SKM-1 treated with dmso at 0.1 percent for 144 hours (cell line): ENCODE measurements at regions not wholly inside any gene's neighbourhood (a gene's known extent, or its start where the extent isn't known, plus 50 kb on each side); places are given as distances from the start of the nearest gene placed in this dataset.

Experiments used
- DNase-seq: peaks from one replicate; lab custom pipeline; 2025; ENCODE audit not compliant: unreplicated experiment; lab: John Stamatoyannopoulos, UW

DNA sequence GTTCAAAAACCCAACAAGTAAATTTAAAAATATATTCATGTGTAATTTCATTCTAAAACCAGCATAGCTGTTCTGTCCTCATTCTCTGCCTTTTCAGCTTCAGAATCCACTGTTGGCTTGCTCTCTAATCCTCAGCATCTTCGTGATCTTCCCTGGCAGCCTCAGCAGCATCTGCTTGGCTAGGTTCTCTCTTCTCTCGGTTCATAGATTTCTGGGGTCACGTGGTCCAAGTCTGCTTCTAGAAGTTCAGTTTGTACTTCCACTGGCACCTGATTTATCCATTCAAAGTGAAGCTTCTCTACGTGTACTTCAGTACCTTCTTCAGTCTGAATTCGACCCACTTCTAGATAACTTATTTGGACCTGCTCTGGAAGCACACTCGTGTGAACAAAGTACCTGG lies 245.7 kb downstream of the EPM2A start:
- no peak for DNase-seq

DNA sequence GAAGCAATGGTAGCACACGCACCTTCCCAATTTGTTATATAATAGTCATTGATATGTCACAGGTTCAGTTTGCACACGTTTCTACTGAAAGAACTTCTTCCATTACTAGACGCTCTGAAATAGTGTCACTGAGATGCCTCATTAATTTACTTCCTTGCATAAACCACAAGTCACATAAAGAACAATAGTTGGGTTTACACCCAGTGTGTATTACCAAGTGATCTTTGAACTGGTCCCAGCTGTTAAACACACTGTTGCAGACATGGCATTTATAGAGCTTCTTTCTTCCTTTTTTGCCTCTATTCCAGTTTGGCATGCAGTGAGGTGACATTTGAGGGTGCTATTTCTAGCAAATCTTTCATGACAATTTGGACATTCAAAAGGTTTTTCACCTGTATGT lies 245.3 kb downstream of the EPM2A start:
- DNase-seq = no peak

DNA sequence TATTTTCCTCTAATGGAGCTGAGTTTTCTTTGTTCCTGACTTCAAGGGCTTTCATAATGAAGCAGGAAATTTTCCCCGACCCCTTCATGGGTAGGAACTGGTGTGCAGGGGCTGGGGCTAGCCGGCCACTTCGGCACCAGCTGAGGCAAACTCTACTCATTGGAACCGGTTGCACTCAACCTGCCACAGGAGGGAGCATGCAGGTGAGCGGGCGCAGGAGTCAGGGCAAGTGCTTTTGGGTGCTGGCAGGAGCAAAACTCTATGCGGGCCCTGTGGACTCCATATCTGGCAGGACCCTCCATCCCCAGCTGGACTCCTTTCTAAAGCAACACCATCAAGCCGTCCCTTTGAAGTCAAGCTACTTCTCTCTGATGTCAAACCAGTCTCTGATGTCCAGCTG lies 244.2 kb downstream of the EPM2A start:
- no peak for DNase-seq

DNA sequence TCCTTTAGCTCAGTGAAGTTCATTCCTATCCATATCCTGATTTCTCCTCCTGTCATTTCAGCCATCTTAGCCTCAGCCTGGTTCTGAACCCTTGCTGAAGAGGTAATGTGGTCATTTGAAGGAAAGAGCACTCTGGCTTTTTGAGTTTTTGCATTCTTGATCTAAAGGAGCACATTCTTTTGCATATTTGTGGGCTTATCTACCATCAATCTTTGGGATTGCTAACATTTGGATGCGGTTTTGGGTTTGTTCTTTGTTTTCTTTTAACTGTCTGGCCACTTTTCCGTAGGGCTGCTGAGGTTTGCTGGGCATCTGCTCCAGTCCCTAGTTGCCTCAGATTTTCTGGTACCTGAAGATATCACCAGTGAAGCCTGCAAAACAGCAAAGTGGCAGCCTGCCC lies 238.3 kb downstream of the EPM2A start:
- no peak for DNase-seq

DNA sequence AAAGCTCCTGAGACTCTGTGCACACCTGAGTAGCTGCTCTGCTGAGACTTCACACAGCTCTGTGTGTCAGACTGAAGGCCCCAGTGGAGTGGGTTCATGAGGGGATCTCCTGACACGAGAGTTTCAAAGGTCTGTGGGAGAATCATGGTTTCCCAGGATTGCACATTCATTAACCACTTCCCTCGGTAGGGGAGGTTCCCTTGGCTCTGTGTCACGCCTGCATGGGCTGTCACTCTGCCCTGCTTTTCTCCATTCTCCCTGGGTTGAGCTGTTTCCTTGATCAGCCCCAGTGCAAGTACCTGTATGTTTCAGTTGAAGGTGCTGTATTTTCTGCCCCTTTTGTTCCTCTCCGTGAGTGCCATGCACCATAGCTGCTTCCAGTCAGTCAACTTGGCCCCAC lies 236.9 kb downstream of the EPM2A start:
- DNase-seq = no peak

DNA sequence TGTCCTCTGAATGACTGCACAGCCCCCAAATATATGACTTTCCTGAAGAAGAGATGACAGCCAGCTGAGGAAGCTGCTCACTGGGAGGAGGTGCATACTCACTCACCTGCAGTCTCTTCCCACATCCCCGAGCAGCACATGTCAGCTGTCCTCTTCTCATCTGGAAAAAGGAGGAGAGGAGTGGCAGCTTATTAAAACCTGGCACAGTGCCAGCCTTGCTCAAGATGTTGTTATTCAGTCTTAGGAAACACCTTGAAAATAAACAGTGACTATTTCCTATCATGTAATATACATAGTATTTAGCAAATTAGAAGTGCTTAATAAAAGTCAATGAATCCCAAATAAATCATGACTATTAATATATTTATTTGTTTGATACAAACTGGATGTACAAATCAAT lies 232.9 kb downstream of the EPM2A start:
- DNase-seq = no peak

DNA sequence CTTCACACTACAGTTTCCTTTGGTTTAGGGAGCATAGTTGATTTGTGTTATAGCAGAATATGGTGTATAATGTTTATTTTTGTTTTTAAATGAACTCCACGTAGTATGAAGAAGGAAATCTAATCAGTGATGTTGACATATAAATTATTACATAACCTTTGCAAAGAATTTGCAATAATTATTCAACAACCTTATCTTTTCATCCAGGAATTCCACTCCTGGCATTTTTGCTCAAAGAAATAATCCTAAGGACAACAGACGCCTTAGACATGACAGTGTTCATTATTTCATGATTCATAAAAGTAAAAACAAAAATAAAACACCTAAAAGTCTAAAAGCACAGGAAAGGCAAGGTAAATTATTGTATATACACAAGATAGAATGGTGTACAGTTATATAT lies 229.2 kb downstream of the EPM2A start:
- DNase-seq = no peak

DNA sequence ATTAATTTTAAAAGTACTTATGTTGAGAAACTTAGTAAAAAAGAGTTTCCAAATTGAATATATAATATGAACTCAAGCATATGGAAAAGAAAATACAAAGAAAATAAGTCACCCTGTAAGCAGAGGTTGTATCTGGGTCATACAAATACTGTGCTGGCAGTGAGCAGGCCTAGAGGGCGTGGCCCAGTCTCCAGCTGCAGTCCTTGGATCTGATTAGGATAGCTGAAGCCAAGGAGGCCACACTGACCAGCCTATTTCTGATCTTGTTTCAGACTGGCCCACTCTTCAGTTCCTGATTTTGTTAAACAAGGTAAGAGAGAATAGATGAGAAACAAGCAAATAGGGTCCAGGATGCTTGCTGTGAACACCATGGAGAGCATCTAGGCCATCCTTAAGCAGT lies 228.8 kb downstream of the EPM2A start:
- no peak for DNase-seq

DNA sequence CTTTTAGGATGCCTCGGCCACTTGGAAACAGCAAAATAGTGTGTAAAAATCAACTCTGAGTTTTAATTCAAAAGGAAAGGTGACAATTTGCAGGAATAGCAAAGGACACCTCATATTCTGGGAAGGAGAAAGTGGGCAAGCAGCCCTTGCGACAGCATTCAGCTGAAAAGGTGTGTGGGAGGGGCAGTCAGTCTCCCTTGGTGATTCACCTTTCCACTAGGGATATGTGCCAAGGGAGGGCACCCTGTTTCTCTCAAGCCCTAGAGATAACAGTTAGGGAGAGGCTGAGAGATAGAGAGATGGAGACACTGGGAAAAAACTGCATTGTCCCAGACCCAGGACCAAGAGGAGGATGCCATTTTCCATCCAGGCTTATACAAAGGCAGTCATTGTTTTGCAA lies 228.1 kb downstream of the EPM2A start:
- DNase-seq = no peak

DNA sequence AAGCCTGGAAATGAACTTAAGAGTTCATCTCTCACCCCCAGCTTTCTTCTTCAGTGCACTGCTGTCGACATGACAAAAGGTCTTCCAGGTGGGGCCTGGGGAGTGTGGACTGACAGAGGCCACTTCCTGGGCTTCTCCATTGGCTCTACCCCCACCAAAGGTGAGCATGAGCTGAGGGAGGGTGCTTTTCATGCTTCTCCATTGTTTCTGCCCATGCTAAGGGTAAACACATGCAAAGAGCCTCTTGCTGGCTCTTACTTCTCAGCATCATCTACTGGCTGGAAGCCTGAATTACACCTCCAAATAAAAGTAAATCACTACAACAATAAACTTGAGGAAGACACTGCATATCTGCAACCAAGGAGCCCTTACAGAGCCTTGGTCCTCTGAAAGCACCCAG lies 227.2 kb downstream of the EPM2A start:
- no peak for DNase-seq

DNA sequence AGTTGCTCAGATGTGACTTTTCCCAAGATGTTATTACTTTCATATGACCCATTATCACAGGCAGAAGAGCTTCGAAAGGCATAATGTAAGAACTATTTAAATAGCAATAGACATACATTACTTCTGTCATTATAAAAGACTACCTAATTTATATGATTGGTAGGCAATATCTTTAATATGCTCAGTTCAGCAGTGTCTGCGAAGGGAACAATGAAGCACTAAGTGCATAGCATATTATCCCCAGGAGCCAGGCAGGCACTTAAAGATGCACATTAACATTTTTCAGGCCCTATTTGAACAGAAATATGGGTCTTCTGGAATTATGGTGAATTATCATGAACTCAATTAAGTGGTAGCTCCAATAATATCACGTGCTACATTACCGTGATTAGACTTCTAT lies 217.8 kb downstream of the EPM2A start:
- DNase-seq = no peak

DNA sequence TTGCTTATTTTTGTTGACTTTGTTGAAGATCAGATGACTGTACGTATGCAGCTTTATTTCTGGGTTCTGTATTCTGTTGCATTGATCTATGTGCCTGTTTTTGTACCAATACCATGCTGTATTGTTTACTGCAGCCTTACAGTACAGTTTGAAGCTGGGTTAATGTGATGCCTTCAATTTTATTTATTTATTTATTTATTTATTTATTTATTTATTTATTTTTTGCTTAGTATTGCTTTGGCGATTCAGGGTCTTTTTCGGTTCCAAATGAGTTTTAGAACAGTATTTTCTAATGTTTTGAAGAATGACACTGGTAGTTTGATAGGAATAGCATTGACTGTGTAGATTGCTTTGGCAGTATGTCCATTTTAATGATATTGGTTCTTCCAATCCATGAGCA lies 210.3 kb downstream of the EPM2A start:
- no peak for DNase-seq

DNA sequence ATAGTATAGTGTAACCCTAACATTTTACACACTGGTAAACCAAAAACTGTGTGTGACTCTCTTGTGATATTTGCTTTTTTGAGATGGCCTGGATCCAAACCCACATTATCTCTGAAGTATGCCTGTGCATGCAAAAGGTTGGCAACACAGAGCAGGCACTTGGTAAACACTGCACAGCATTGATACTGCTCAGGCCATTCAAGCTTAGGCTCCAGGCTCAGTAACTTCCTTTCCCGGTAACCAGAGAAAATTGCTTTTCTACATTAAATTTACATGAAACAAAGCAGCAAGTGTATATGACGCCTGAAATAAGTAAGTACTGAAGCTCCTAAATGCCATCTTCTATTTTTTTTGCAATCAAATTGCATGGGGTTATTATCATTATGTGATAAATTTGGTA lies 205.7 kb downstream of the EPM2A start:
- no peak for DNase-seq

DNA sequence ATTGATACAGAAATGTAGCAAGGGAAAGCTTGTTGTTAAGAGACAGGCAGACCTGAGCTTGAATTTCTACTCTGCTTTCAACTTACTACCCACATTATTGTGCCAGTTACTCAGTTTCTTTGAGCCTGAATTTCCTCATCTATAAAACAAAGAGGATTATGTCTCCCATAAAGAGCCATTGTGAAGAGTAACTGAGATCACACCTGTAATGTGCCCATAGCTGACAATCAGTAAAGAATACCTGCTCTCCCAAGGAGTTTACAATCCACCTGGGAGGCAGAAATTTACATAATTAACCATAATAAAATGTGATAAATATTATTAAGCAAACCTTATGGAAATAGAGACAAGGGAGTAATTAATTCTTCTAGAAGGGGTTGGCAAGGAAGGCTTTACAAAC lies 204.9 kb downstream of the EPM2A start:
- DNase-seq = no peak

DNA sequence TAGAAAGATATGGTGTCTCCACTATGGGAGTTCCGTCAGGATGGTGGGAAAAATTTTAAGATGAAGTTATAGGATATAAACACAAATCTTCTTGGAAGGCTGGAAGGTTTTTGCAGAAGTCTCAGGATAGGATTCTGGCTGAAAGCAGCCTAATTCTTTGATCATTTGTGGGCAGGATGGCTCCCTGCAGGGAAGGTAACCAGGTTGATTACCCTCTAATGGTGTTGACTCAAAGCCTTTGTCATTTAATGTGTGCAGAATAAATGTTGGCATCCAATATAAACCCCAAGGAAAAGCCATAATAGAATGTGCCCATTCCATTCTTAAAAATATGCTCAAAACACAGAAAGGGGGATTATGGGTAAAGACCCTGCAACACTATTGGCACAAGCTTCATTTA lies 204.3 kb downstream of the EPM2A start:
- no peak for DNase-seq

DNA sequence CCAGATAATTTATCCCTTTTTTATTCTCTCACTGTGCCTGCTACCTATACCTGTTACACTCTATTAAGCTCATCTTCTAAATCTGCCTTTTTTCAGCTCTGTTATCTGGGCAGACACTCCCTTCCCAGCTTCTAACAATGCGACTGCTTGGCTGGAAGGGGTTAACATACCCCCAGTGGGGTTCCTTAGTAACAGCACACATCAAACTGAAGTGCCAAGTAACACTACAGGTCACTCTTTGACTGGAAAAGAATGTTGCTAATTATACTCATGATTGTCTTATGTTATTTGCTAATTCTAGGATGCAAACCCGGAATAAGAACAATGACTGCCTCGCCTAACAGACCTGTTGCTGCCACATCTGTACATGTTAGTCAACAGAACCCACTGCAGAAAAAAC lies 203.5 kb downstream of the EPM2A start:
- DNase-seq = no peak

DNA sequence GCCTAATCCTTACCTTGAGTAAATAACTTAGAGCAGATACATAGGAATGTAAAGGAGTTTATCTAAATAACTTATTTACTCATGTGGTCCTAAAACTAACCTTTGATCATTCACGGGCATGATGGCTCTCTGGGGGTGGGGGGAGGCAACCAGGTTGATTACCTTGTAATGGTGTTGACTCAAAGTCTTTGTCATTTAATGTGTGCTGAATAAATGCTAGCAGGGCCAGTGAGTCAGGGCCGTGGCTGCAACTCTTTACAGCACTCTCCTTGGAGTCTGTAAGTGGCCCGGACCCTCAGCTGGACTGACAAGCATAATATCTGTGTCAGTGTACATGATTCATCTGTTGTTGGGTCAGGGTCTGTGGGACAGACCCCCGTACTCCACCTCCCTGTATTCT lies 203.0 kb downstream of the EPM2A start:
- no peak for DNase-seq

DNA sequence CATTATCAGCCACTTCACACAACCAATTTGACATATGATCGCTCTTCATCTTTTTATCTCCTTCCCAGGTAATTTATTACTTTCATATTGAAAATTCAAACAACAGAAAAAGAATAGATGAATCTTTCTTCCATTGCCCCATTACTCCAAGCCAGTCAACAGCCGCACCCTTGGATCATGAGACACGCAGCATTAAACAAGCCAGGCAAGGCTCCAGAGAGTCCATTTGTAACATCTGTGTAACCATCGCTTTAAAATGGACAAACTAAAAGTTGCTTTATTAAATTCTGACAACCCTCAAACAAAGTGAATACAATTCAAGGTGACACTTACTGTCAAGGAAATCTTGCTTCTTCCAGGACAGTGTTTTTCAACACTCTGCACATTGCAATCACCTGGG lies 200.3 kb downstream of the EPM2A start:
- DNase-seq = no peak

DNA sequence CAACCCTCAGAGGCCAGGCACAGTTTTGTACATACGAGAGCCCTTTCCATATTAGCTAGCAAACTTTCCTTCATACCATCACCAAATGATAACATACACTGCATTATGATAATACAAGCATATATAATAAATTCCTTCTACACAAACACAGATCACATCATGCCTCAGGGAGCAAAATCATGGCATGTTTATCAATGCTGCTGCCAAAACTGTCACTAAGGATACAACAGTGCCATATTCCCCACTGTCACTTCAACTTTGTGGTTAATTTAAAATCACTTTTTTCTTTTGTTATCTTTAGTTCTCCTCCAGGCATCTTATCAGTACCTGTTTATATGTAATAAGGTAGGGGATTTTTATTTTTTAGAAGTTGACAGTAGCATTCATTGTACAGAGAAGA lies 196.3 kb downstream of the EPM2A start:
- no peak for DNase-seq

DNA sequence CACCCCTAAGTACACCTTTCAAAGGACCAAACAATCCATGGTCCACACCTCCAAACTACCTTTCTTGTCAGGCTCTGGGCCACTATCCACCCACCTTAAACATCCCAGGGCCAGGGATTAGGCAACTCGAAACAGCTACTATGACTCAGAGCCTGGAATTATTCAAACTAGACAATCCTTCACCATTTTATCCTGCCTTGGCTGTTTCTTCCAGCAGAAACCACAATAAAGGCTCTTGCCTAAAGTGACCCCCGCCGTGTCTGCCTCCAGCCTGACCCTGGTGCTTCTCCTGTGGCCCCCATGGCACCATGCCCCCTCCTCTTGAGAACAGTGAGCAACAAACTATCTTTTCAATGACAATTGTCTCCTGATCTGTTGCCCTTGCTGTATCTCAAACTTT lies 195.5 kb downstream of the EPM2A start:
- DNase-seq = no peak

DNA sequence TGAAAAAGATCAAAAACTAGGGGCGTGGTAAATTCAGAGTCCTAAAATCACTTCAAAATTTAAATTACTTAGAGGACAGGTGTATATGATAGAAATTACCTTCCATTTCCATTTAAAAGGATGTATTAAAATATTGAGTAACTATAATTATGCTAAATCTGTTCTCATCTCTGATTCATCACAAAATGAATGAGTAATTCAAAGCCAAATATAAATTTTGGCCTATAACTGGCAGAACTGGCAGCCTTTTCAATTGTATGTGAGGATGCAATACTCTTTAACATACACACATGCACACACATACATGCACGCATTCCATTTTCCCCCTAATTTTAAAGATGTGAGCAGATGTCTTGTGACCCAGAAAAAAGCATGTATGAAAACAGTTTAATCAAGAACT lies 194.6 kb downstream of the EPM2A start:
- no peak for DNase-seq

DNA sequence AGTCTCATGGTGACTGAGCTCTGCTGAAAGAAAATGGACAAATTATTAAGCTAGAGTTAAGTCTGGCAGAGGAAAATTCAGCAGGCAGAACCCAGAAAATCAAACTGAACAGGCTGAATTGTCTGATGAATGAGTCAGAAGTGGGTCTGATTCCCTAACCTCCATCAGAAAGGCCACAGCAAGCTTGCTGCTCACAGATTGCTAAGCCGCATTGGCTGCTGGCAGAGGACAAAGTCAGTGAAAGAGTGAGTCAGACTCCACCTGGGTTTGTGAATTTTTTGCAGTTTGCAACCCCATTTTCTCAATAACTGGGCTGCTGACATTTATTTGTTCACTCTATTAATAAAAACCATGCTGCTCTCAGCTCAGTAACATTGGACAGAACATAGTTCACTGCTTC lies 191.3 kb downstream of the EPM2A start:
- DNase-seq = no peak

DNA sequence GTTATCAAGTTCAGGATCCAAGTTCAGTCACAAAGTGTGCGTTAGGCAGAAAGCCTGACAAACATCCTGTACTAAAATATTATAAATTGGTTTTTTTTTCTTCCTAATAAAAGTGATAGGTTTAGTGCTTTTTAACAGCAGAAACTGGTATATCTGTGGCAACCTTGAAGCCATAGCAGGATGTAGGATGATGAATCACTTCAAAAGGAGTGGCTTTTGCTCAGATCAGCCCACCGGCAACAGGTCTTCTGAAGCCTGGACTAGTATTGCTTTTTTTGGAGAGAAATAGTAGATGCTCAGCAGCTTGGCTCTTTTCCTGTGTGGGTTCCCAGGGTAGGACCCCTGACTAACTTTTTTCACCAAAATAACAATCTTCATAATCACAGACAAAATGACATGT lies 190.8 kb downstream of the EPM2A start:
- no peak for DNase-seq

DNA sequence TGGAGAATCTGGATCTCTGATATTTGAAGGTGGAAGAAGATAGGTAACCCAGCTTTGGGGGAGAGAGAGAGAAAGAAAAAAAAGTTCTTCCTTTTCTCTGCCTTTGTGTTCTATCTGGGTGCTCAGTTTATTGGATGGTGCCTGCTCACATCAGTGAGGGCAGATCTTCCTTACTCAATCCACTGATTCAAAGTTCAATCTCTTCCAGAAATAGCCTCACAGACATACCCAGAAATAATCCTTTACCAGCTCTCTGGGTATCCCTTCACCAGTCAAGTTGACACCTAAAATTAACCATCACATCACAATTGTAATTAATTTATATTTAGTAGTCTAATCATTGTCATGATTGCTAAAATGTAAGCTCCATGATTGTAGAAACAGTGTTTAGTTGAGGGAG lies 189.1 kb downstream of the EPM2A start:
- DNase-seq = no peak
